Heart left ventricle (tissue), 16 donors: ENCODE measurements at regions not wholly inside any gene's neighbourhood (a gene's known extent, or its start where the extent isn't known, plus 50 kb on each side); places are given as distances from the start of the nearest gene placed in this dataset.

Experiments
- ATAC-seq, 4 donors: fragments of 200-7000 bp; cut with Tn5 transposase; one replicate each; pipeline ENCODE4 v1.9.1; 2020 to 2022; ENCODE audit warnings: moderate library complexity in 4 of 4, mild to moderate bottlenecking in 3 of 4, moderate number of reproducible peaks in 1 of 4
- DNase-seq, 5 donors: peaks; one replicate each; pipeline ENCODE4 v3.0.0-alpha.2; 2020
- H3K27ac ChIP-seq, 12 donors: fragments of 200-600 bp; sonication (generic) in 4 of 12; one replicate each; pipeline versions ENCODE4 v1.5.0 to v1.8.0; 2016 to 2022; ENCODE audit warnings: mild to moderate bottlenecking in 2 of 12
- H3K27me3 ChIP-seq, 9 donors: fragments of 200-600 bp; sonication (generic) in 2 of 9; one replicate each; pipeline versions ENCODE4 v1.5.1 to v1.8.0; 2016 to 2022; ENCODE audit warnings: mild to moderate bottlenecking in 3 of 9
- H3K36me3 ChIP-seq, 9 donors: fragments of 200-600 bp; sonication (generic) in 2 of 9; one replicate each; pipeline versions ENCODE4 v1.5.0 to v1.8.0; 2018 to 2022; ENCODE audit warnings: mild to moderate bottlenecking in 2 of 9
- H3K4me1 ChIP-seq, 12 donors: fragments of 200-600 bp; sonication (generic) in 4 of 12; one replicate each; pipeline versions ENCODE4 v1.5.0 to v1.8.0; 2016 to 2022; ENCODE audit warnings: mild to moderate bottlenecking in 3 of 12
- H3K4me3 ChIP-seq, 12 donors: fragments of 200-600 bp; sonication (generic) in 4 of 12; one replicate each; pipeline versions ENCODE4 v1.5.0 to v1.8.0; 2017 to 2022; ENCODE audit warnings: mild to moderate bottlenecking in 9 of 12, moderate library complexity in 4 of 12
- H3K9me3 ChIP-seq, 12 donors: fragments of 200-600 bp; sonication (generic) in 4 of 12; one replicate each; pipeline versions ENCODE4 v1.5.0 to v1.8.0; 2016 to 2022; ENCODE audit warnings: mild to moderate bottlenecking in 1 of 12
- CTCF ChIP-seq, 12 donors: fragments of 200-600 bp; sonication (generic) in 4 of 12; IDR thresholded peaks; one replicate each; pipeline versions ENCODE4 v1.5.0 to v1.8.0; 2018 to 2022; ENCODE audit warnings: antibody characterized with exemption in 12 of 12, mild to moderate bottlenecking in 5 of 12
- POLR2A ChIP-seq, 2 donors: fragments of 450-650 bp; IDR thresholded peaks; one replicate each; pipeline ENCODE4 v1.6.1; 2017; ENCODE audit warnings: antibody characterized with exemption in 2 of 2, mild to moderate bottlenecking in 2 of 2, moderate library complexity in 2 of 2
- WGBS, 4 donors: extraction: QIAGEN DNeasy Blood & Tissue Kit in 2 of 4; methylation state at CpG; one replicate each; pipeline versions ENCODE4 v1.1.5 to v1.1.7; 2013 to 2018; 5-methylcytosine and 5-hydroxymethylcytosine counted together
- intact Hi-C, 10 donors: fragments of 100-400 bp; cut with DNase I; formaldehyde crosslinking; loops; one replicate each; pipeline versions ENCODE4 v1.11.1 to v1.14.2; 2022
- donor health status: ischemic (EF 13 %, LVEDD 7.1; RV severe dilation, severe dysfunction).
- donor health status: healthy with polysubstance abuse.
- donor health status: DM: no; HTN: yes; CAD: no.
- donor health status: DM: no; HTN: no; CAD: no.
- donor health status: ischemic (EF 25% LVEDD 6.9; RV normal size, moderate dysfunction).
- donor health status: ischemic (EF 25% LVEDD 5.7; RV mildly dilated, moderate dysfunction).
- donor health status: healthy.
- donor health status: DM: yes; HTN: yes; CAD: no.
- donor health status: ischemic (EF 35%, LVEDD 5.7; RV mildly dilated, moderate dysfunction).
- donor health status: nonischemic (EF 11% LVEDD 7.7; RV severe dilation, severe dysfunction).
- donor health status: DM: yes; HTN: yes; CAD: no.
- donor health status: PGD.
- donor health status: ischemic (EF 29% LVEDD 5.4; RV normal size, mild dysfunction).
- donor health status: nonischemic (EF 23%, LVEDD 6.1; RV moderate dilation, normal function).

- ATAC-seq (no peak), DNase-seq (no peak)
- no peaks in the 10 kb centered on the region for H3K36me3 ChIP-seq
- H3K27ac ChIP-seq = no peak overlapping the region
- H3K4me1 ChIP-seq = peaks cover 8 to 43% (median 19%) of the 10 kb centered on the region in 12 donors
- TF ChIP-seq POLR2A (IDR thresholded peaks at IDR 0.05) = no peak
- no peak for TF ChIP-seq CTCF (IDR thresholded peaks at IDR 0.05)
- intact Hi-C loops = loop anchor here in 2 of 10 donors (10.0 kb wide), 2 partner anchors 52 to 58 kb away; no protein-coding TSS in a partner anchor
- H3K9me3 ChIP-seq = no peaks in the 10 kb centered on the region
- no peaks in the 10 kb centered on the region for H3K27me3 ChIP-seq
- 91 to 97% (median 95%) methylated on average over 8 of the region's 8 CpGs for WGBS, 4 donors
- no peak overlapping the region for H3K4me3 ChIP-seq
Measured at GRCh38 chr6:37106554-37106953, 63.4 kb upstream of the PIM1 start.

GRCh38 chr6:37106982-37107491 is 62.9 kb upstream of the PIM1 start:
- intact Hi-C loops = loop anchor here in 2 of 10 donors (10.0 kb wide), 2 partner anchors 52 to 58 kb away; no protein-coding TSS in a partner anchor
- Histone ChIP-seq H3K4me3 (no peak overlapping the region), H3K9me3 (no peaks in the 10 kb centered on the region), H3K27ac (no peak overlapping the region), H3K4me1 (peaks cover 7 to 39% (median 17%) of the 10 kb centered on the region in 12 donors), H3K27me3 (no peaks in the 10 kb centered on the region), H3K36me3 (no peaks in the 10 kb centered on the region)
- no peak for DNase-seq
- no peak for ATAC-seq
- 68 to 74% (median 71%) methylated on average over 7 of the region's 7 CpGs for WGBS, 4 donors
- TF ChIP-seq CTCF (IDR thresholded peaks at IDR 0.05) (no peak), POLR2A (IDR thresholded peaks at IDR 0.05) (no peak)

- ATAC-seq (no peak), DNase-seq (no peak)
- Histone ChIP-seq H3K27me3 (no peaks in the 10 kb centered on the region), H3K36me3 (no peaks in the 10 kb centered on the region), H3K4me1 (peaks cover 0 to 11% (median 0%) of the 10 kb centered on the region in 12 donors), H3K4me3 (no peak overlapping the region), H3K27ac (no peak overlapping the region), H3K9me3 (no peaks in the 10 kb centered on the region)
- TF ChIP-seq POLR2A (IDR thresholded peaks at IDR 0.05) (no peak), CTCF (IDR thresholded peaks at IDR 0.05) (no peak)
- intact Hi-C loops = loop anchor here in 2 of 10 donors (10.0 kb wide), 2 partner anchors 55 kb away; no protein-coding TSS in a partner anchor
- WGBS, 4 donors = 73 to 78% (median 75%) methylated on average over 12 to 13 of the region's 13 CpGs
Measured at GRCh38 chr6:37109714-37110499, 60.0 kb upstream of the PIM1 start.
